HepG2 (cell line): ENCODE measurements at regions not wholly inside any gene's neighbourhood (a gene's known extent, or its start where the extent isn't known, plus 50 kb on each side); places are given as distances from the start of the nearest gene placed in this dataset.

Experiments
- ATAC-seq: fragments of 200-7000 bp; cut with Tn5 transposase; 3 replicates; pipeline ENCODE4 v1.9.1; 2020; ENCODE audit warnings: mild to moderate bottlenecking, moderate library complexity
- BruUV-seq: library from RNA; stranded (reverse); fragments of 400-500 nt; replicated peaks from 2 replicates; lab custom pipeline; 2021; lab: Mats Ljungman, UMichigan
- CTCF ChIA-PET: fragments of 300-600 bp; formaldehyde crosslinking; extraction: SDS; loops from one replicate; lab custom pipeline; 2021; ENCODE audit warnings: low total read pairs, inconsistent platforms, low intra/inter-chr PET ratio; lab: Yijun Ruan, JAX
- POLR2A ChIA-PET: fragments of 350-600 bp; sonication (Branson Sonifier 250); formaldehyde crosslinking; loops from one replicate; lab custom pipeline; 2020; ENCODE audit warnings: antibody characterized with exemption, inconsistent platforms; lab: Yijun Ruan, JAX
- DNase-seq: peaks from one replicate; pipeline ENCODE4 v3.0.0-alpha.2; 2015; ENCODE audit warnings: low spot score
- FAIRE-seq: peaks from 3 replicates; lab custom pipeline; 2011; peaks lifted over from hg19 to GRCh38; lab: Jason Lieb, UNC
- H2AFZ ChIP-seq: one replicate; pipeline ENCODE4 v1.6.1; 2011; ENCODE audit warnings: low read length, inconsistent platforms
- H3K27ac ChIP-seq: fragments of 300-600 bp; 3 replicates; pipeline ENCODE4 v1.8.0; 2011; ENCODE audit warnings: mixed run types, mild to moderate bottlenecking, mixed read lengths, low read length, inconsistent platforms; ENCODE audit not compliant: insufficient read depth; ENCODE audit errors: extremely low read length
- H3K27me3 ChIP-seq, 2 experiments: fragments of 200-600 bp in 1 of 2; 2 replicates in 1 of 2; 3 replicates in 1 of 2; pipeline versions ENCODE4 v1.6.0 to v1.8.0; 2011; ENCODE audit warnings: low read length in 2 of 2, mild to moderate bottlenecking in 2 of 2, moderate library complexity in 2 of 2, inconsistent platforms in 1 of 2; ENCODE audit not compliant: insufficient read depth in 2 of 2, control insufficient read depth in 1 of 2
- H3K36me3 ChIP-seq, 2 experiments: fragments of 200-600 bp in 1 of 2; replicated peaks in 1 of 2; 2 replicates in 1 of 2; 3 replicates in 1 of 2; pipeline versions ENCODE4 v1.5.1 to v1.8.0; 2011; ENCODE audit warnings: low read length in 2 of 2, inconsistent platforms in 1 of 2; ENCODE audit not compliant: insufficient read depth in 2 of 2, control insufficient read depth in 1 of 2
- H3K4me1 ChIP-seq: 2 replicates; pipeline ENCODE4 v1.5.1; 2012; ENCODE audit warnings: low read length, inconsistent platforms; ENCODE audit not compliant: insufficient read depth
- H3K4me2 ChIP-seq: 2 replicates; pipeline ENCODE4 v1.6.0; 2011; ENCODE audit warnings: low read depth, low read length, inconsistent platforms
- H3K4me3 ChIP-seq, 3 experiments: fragments of 200-600 bp in 1 of 3; sonication (generic), shearing (Covaris generic) in 1 of 3; replicated peaks in 1 of 3; 2 replicates each; pipeline ENCODE4 v1.5.1; 2011 to 2016; ENCODE audit warnings: low read length in 3 of 3, inconsistent platforms in 2 of 3, low read depth in 2 of 3, mild to moderate bottlenecking in 2 of 3, control low read depth in 1 of 3, mixed read lengths in 1 of 3; ENCODE audit not compliant: insufficient read depth in 1 of 3
- H3K79me2 ChIP-seq: one replicate; pipeline ENCODE4 v1.6.1; 2011; ENCODE audit warnings: low read length, inconsistent platforms; ENCODE audit not compliant: insufficient read depth
- H3K9ac ChIP-seq: 2 replicates; pipeline ENCODE4 v1.6.0; 2011; ENCODE audit warnings: mild to moderate bottlenecking, low read depth, low read length, inconsistent platforms; ENCODE audit not compliant: insufficient read depth
- H3K9me3 ChIP-seq: 2 replicates; pipeline ENCODE4 v1.5.1; 2012; ENCODE audit warnings: mild to moderate bottlenecking, low read length
- H4K20me1 ChIP-seq: 2 replicates; pipeline ENCODE4 v1.6.0; 2011; ENCODE audit warnings: inconsistent platforms, mild to moderate bottlenecking, low read length, moderate library complexity; ENCODE audit not compliant: insufficient read depth
- FOXC1 ChIP-seq: sonication (generic); formaldehyde crosslinking; IDR thresholded peaks from 2 replicates; pipeline ENCODE4 v1.8.0; 2022; ENCODE audit warnings: mild to moderate bottlenecking, missing genetic modification reagents, borderline replicate concordance
- RARA ChIP-seq: IDR thresholded peaks from 2 replicates; pipeline ENCODE4 v1.6.1; 2016; ENCODE audit warnings: missing genetic modification reagents, missing compliant biosample characterization
- ZFP90 ChIP-seq: sonication (generic); formaldehyde crosslinking; IDR thresholded peaks from 2 replicates; pipeline ENCODE4 v1.8.0; 2022; ENCODE audit warnings: missing genetic modification reagents, mild to moderate bottlenecking, inconsistent platforms, borderline replicate concordance
- ZNF20 ChIP-seq: sonication (generic); formaldehyde crosslinking; IDR thresholded peaks from 2 replicates; pipeline ENCODE4 v1.4.0; 2020; ENCODE audit warnings: mild to moderate bottlenecking, moderate library complexity, missing genetic modification reagents
- ZNF205 ChIP-seq: IDR thresholded peaks from 2 replicates; pipeline ENCODE4 v1.6.1; 2018; ENCODE audit warnings: missing biosample characterization, missing genetic modification reagents
- ZNF260 ChIP-seq: sonication (generic); formaldehyde crosslinking; IDR thresholded peaks from 2 replicates; pipeline ENCODE4 v1.4.0; 2020; ENCODE audit warnings: missing genetic modification reagents, low read depth, mild to moderate bottlenecking, borderline replicate concordance
- ZNF292 ChIP-seq: sonication (generic); formaldehyde crosslinking; IDR thresholded peaks from 2 replicates; pipeline ENCODE4 v1.8.1; 2022; ENCODE audit warnings: mild to moderate bottlenecking, low read depth, missing genetic modification reagents, borderline replicate concordance
- ZNF567 ChIP-seq: sonication (generic); formaldehyde crosslinking; IDR thresholded peaks from 2 replicates; pipeline ENCODE4 v1.8.1; 2023; ENCODE audit warnings: mild to moderate bottlenecking, missing genetic modification reagents, borderline replicate concordance
- ZNF768 ChIP-seq: sonication (generic); formaldehyde crosslinking; IDR thresholded peaks from 2 replicates; pipeline ENCODE4 v1.4.0; 2020; ENCODE audit warnings: missing genetic modification reagents
- ZNF83 ChIP-seq: sonication (generic); formaldehyde crosslinking; IDR thresholded peaks from 2 replicates; pipeline ENCODE4 v1.4.0; 2020; ENCODE audit warnings: missing genetic modification reagents, mild to moderate bottlenecking, borderline replicate concordance
- ZSCAN22 ChIP-seq: sonication (generic); formaldehyde crosslinking; IDR thresholded peaks from 2 replicates; pipeline ENCODE4 v1.4.0; 2020; ENCODE audit warnings: mild to moderate bottlenecking, missing genetic modification reagents
- WGBS: methylation state at CpG from one replicate; pipeline ENCODE4 v1.1.6; 2017; ENCODE audit warnings: low lambda C conversion rate; 5-methylcytosine and 5-hydroxymethylcytosine counted together
- in situ Hi-C: cut with HindIII; loops from 2 replicates; pipeline ENCODE4 v1.10.0; 2017; ENCODE audit warnings: low pct_unique_long_range_greater_than_20kb; ENCODE audit not compliant: extremely low pct_ligation_motif_present
- intact Hi-C: fragments of 100-400 bp; cut with micrococcal nuclease; formaldehyde crosslinking; loops from one replicate; pipeline ENCODE4 v1.10.0; 2022; ENCODE audit not compliant: unreplicated experiment
- TF ChIP-seq, protein P1 (sequence below): sonication (generic); formaldehyde crosslinking; IDR thresholded peaks from 2 replicates; pipeline ENCODE4 v1.9.0; 2021; ENCODE audit warnings: missing genetic modification reagents, borderline replicate concordance

DNA sequence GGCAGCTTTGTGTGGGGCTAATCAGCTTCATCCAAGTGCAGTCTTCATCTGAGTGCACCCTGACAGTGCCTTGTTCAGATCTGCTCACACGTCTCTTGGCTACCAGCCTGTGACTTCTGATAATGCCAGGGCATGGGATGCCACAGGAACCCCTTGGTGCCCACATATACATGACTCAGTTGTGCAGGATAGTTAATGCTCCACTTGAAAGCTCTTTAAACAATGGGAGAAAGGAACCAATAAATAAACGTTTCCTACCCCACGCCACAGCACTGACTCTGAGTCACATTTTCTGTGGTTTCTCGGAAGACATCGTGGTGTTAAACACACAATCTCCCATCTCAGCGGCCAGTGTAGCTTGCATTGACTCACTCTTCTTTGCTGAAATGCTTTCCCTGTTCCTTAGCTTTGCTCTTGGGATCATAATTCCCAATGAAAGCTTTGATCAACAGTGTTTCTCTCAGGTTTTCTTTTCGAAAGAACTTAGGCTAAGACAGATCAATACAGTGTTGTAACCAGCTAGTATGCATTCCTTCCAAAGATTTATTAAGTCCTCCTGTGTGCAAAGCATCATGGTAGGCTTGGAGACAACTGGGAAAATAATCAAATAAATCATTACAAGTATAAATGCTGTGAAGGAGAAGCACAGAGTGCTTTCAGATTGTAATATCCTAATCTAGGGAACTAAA, 142.0 kb downstream of the COPS8 start:
- ATAC-seq (no peak), FAIRE-seq (no peak), DNase-seq (no peak)
- no peak overlapping the region for H3K9ac ChIP-seq
- peaks cover 0 to 26% of the 10 kb centered on the region in 2 experiments; a peak in 2 of 5 replicates for H3K27me3 ChIP-seq
- POLR2A ChIA-PET = no interaction called here
- no peak for TF ChIP-seq ZSCAN22 (CRISPR knock-in tag)
- no peak for TF ChIP-seq ZNF205 (CRISPR knock-in tag)
- no peak for TF ChIP-seq ZNF83
- TF ChIP-seq ZNF768 (CRISPR knock-in tag) = no peak
- no peak for TF ChIP-seq ZNF292
- TF ChIP-seq ZFP90 (CRISPR knock-in tag) = no peak
- no peak for TF ChIP-seq ZNF20 (CRISPR knock-in tag)
- TF ChIP-seq FOXC1 (CRISPR knock-in tag) = no peak
- no peak for TF ChIP-seq ZNF260 (CRISPR knock-in tag)
- intact Hi-C loops (no loop called here), in situ Hi-C loops (no loop called here)
- WGBS = 1% methylated on average over 7 of the region's 7 CpGs
- CTCF ChIA-PET = no interaction called here
- H2AFZ ChIP-seq = no peak overlapping the region
- H3K27ac ChIP-seq = no peak overlapping the region
- no peaks in the 10 kb centered on the region for H3K36me3 ChIP-seq
- no peaks in the 10 kb centered on the region for H3K4me1 ChIP-seq
- H3K4me3 ChIP-seq = no peak overlapping the region
- no peaks in the 10 kb centered on the region for H4K20me1 ChIP-seq
- no peak overlapping the region for H3K4me2 ChIP-seq
- H3K79me2 ChIP-seq = no peaks in the 10 kb centered on the region
- no peaks in the 10 kb centered on the region for H3K9me3 ChIP-seq
- BruUV-seq = no TSS peak

DNA sequence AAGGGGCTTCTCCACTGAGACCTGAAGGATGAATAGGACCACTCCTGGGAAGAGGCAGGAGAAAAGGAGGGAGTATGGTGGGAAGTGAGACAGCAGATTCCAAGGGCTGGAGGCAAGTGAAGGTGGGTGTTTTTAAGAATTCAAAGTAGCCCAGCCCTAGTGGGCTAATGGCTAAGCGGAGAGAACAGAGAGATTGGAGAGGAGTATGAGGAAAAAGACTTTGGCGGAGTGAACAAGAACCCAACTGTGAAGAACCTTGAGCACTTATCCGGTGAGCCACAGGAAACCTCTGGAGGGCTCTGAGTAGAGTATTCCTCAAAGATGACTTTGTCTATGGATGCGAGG, 142.6 kb downstream of the COPS8 start:
- in situ Hi-C loops (no loop called here), intact Hi-C loops (no loop called here)
- 69% methylated on average over 4 of the region's 4 CpGs for WGBS
- Histone ChIP-seq H3K27me3 (peaks cover 0 to 26% of the 10 kb centered on the region in 2 experiments; a peak in 2 of 5 replicates), H3K4me1 (no peaks in the 10 kb centered on the region), H3K9me3 (no peaks in the 10 kb centered on the region), H3K79me2 (no peaks in the 10 kb centered on the region), H3K27ac (no peak overlapping the region), H3K9ac (no peak overlapping the region), H2AFZ (no peak overlapping the region), H3K4me2 (no peak overlapping the region), H4K20me1 (no peaks in the 10 kb centered on the region), H3K4me3 (no peak overlapping the region), H3K36me3 (no peaks in the 10 kb centered on the region)
- POLR2A ChIA-PET = no interaction called here
- no peak for DNase-seq
- CTCF ChIA-PET = no interaction called here
- no peak for FAIRE-seq
- TF ChIP-seq ZNF567 (CRISPR knock-in tag) (no peak), RARA (no peak)
- TF ChIP-seq, protein P1, sequence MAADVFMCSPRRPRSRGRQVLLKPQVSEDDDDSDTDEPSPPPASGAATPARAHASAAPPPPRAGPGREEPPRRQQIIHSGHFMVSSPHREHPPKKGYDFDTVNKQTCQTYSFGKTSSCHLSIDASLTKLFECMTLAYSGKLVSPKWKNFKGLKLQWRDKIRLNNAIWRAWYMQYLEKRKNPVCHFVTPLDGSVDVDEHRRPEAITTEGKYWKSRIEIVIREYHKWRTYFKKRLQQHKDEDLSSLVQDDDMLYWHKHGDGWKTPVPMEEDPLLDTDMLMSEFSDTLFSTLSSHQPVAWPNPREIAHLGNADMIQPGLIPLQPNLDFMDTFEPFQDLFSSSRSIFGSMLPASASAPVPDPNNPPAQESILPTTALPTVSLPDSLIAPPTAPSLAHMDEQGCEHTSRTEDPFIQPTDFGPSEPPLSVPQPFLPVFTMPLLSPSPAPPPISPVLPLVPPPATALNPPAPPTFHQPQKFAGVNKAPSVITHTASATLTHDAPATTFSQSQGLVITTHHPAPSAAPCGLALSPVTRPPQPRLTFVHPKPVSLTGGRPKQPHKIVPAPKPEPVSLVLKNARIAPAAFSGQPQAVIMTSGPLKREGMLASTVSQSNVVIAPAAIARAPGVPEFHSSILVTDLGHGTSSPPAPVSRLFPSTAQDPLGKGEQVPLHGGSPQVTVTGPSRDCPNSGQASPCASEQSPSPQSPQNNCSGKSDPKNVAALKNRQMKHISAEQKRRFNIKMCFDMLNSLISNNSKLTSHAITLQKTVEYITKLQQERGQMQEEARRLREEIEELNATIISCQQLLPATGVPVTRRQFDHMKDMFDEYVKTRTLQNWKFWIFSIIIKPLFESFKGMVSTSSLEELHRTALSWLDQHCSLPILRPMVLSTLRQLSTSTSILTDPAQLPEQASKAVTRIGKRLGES (CRISPR knock-in tag) = no peak
- BruUV-seq = no TSS peak
- ATAC-seq = no peak
